Epidermal melanocyte (primary cell): ENCODE measurements at regions not wholly inside any gene's neighbourhood (a gene's known extent, or its start where the extent isn't known, plus 50 kb on each side); places are given as distances from the start of the nearest gene placed in this dataset.

Experiments used
- DNase-seq: peaks from one replicate; pipeline ENCODE4 v3.0.0; 2011; ENCODE audit warnings: low spot score; ENCODE audit not compliant: insufficient read length

GRCh38 chr5:105503950-105504349, 1941.4 kb upstream of the NUDT12 start:
- DNase-seq = no peak

GRCh38 chr5:105501315-105501714, 1938.7 kb upstream of the NUDT12 start:
- DNase-seq = no peak

- DNase-seq = no peak
These were observed 1912.8 kb upstream of the NUDT12 start for GRCh38 chr5:105475401-105475800.

GRCh38 chr5:105462377-105462776, 1899.8 kb upstream of the NUDT12 start:
- no peak for DNase-seq

GRCh38 chr5:105460721-105461120, 1898.1 kb upstream of the NUDT12 start:
- DNase-seq = no peak

GRCh38 chr5:105453216-105453807, 1890.7 kb upstream of the NUDT12 start:
- no peak for DNase-seq

- DNase-seq = no peak
These were observed 1885.7 kb upstream of the NUDT12 start for GRCh38 chr5:105448271-105448670.

- DNase-seq = no peak
These were observed 1867.9 kb upstream of the NUDT12 start for GRCh38 chr5:105430516-105430915.

GRCh38 chr5:105428451-105429380, 1866.1 kb upstream of the NUDT12 start:
- no peak for DNase-seq

- no peak for DNase-seq
These were observed 1851.5 kb upstream of the NUDT12 start for GRCh38 chr5:105414067-105414466.

- no peak for DNase-seq
These were observed 1850.9 kb upstream of the NUDT12 start for GRCh38 chr5:105413406-105413990.

GRCh38 chr5:105409695-105410094, 1847.1 kb upstream of the NUDT12 start:
- DNase-seq = no peak

- no peak for DNase-seq
These were observed 1844.6 kb upstream of the NUDT12 start for GRCh38 chr5:105407200-105407599.

- no peak for DNase-seq
These were observed 1835.2 kb upstream of the NUDT12 start for GRCh38 chr5:105397749-105398148.

GRCh38 chr5:105392710-105393149, 1830.1 kb upstream of the NUDT12 start:
- no peak for DNase-seq

- no peak for DNase-seq
These were observed 1829.6 kb upstream of the NUDT12 start for GRCh38 chr5:105392122-105392709.

GRCh38 chr5:105380126-105380525, 1817.5 kb upstream of the NUDT12 start:
- no peak for DNase-seq

GRCh38 chr5:105371169-105371568, 1808.6 kb upstream of the NUDT12 start:
- no peak for DNase-seq

- no peak for DNase-seq
These were observed 1788.0 kb upstream of the NUDT12 start for GRCh38 chr5:105350486-105351140.

GRCh38 chr5:105331558-105331957, 1769.0 kb upstream of the NUDT12 start:
- DNase-seq = no peak

GRCh38 chr5:105330185-105330584, 1767.6 kb upstream of the NUDT12 start:
- DNase-seq = no peak
